GM18499 (cell line): ENCODE measurements at regions not wholly inside any gene's neighbourhood (a gene's known extent, or its start where the extent isn't known, plus 50 kb on each side); places are given as distances from the start of the nearest gene placed in this dataset.

Experiments
- ATAC-seq: cut with Tn5 transposase; IDR thresholded peaks from one replicate; pipeline ENCODE4 v1.9.1; 2021; ENCODE audit warnings: moderate number of reproducible peaks; ENCODE audit not compliant: insufficient read depth, unreplicated experiment

- ATAC-seq: no peak
Measured at GRCh38 chr6:163992701-163993100, 578.2 kb downstream of the QKI start.

GRCh38 chr6:163992056-163992455 is 577.5 kb downstream of the QKI start:
- ATAC-seq: no peak

GRCh38 chr6:163991321-163991720 is 576.8 kb downstream of the QKI start:
- ATAC-seq: no peak

- no peak for ATAC-seq
Measured at GRCh38 chr6:163986313-163986712, 571.8 kb downstream of the QKI start.

GRCh38 chr6:163985710-163986109 is 571.2 kb downstream of the QKI start:
- ATAC-seq: no peak

- no peak for ATAC-seq
Measured at GRCh38 chr6:163985040-163985439, 570.5 kb downstream of the QKI start.

GRCh38 chr6:163984124-163984936 is 569.8 kb downstream of the QKI start:
- no peak for ATAC-seq

- ATAC-seq: no peak
Measured at GRCh38 chr6:163983679-163984078, 569.2 kb downstream of the QKI start.

GRCh38 chr6:163974322-163974721 is 559.8 kb downstream of the QKI start:
- ATAC-seq: no peak

- no peak for ATAC-seq
Measured at GRCh38 chr6:163971841-163972838, 557.6 kb downstream of the QKI start.

- ATAC-seq: no peak
Measured at GRCh38 chr6:163970846-163971564, 556.5 kb downstream of the QKI start.

GRCh38 chr6:163965426-163966348 is 551.2 kb downstream of the QKI start:
- ATAC-seq: no peak

GRCh38 chr6:163964789-163965188 is 550.3 kb downstream of the QKI start:
- no peak for ATAC-seq

- no peak for ATAC-seq
Measured at GRCh38 chr6:163963205-163964120, 548.9 kb downstream of the QKI start.

- no peak for ATAC-seq
Measured at GRCh38 chr6:163962627-163963117, 548.2 kb downstream of the QKI start.

- no peak for ATAC-seq
Measured at GRCh38 chr6:163960128-163960527, 545.6 kb downstream of the QKI start.

GRCh38 chr6:163958646-163959045 is 544.1 kb downstream of the QKI start:
- ATAC-seq: no peak
